OCI-LY1 (cell line): ENCODE measurements at regions not wholly inside any gene's neighbourhood (a gene's known extent, or its start where the extent isn't known, plus 50 kb on each side); places are given as distances from the start of the nearest gene placed in this dataset.

Source experiments
- H2AFZ ChIP-seq: fragments of 200-600 bp; sonication (generic), shearing (Covaris generic); 2 replicates; pipeline ENCODE4 v1.6.0; 2014; ENCODE audit warnings: antibody characterized with exemption, mild to moderate bottlenecking, low read length
- H3F3A ChIP-seq: fragments of 200-600 bp; sonication (generic), shearing (Covaris generic); 2 replicates; pipeline ENCODE4 v1.6.0; 2014; ENCODE audit warnings: mild to moderate bottlenecking, antibody characterized with exemption, low read length, moderate library complexity; ENCODE audit not compliant: insufficient read depth
- H3K27ac ChIP-seq: fragments of 200-600 bp; sonication (generic); 2 replicates; pipeline ENCODE4 v1.5.1; 2014; ENCODE audit warnings: low read length, mixed run types, mild to moderate bottlenecking, low read depth; ENCODE audit not compliant: poor library complexity, severe bottlenecking
- H3K27me3 ChIP-seq: fragments of 200-600 bp; sonication (generic); 2 replicates; pipeline ENCODE4 v1.6.0; 2014; ENCODE audit warnings: antibody characterized with exemption, mild to moderate bottlenecking, low read length, moderate library complexity; ENCODE audit not compliant: insufficient read depth
- H3K36me3 ChIP-seq: fragments of 200-600 bp; sonication (generic); 2 replicates; pipeline ENCODE4 v1.6.1; 2014; ENCODE audit warnings: mild to moderate bottlenecking, antibody characterized with exemption, low read length, moderate library complexity, mixed read lengths; ENCODE audit not compliant: insufficient read depth
- H3K4me1 ChIP-seq: fragments of 200-600 bp; sonication (generic); 2 replicates; pipeline ENCODE4 v1.5.1; 2014; ENCODE audit warnings: mild to moderate bottlenecking, low read length, moderate library complexity; ENCODE audit not compliant: insufficient read depth, severe bottlenecking
- H3K4me2 ChIP-seq: fragments of 200-600 bp; sonication (generic), shearing (Covaris generic); 2 replicates; pipeline ENCODE4 v1.6.1; 2014; ENCODE audit warnings: low read length
- H3K4me3 ChIP-seq: fragments of 200-600 bp; sonication (generic); 2 replicates; pipeline ENCODE4 v1.5.1; 2014; ENCODE audit warnings: low read length, low read depth, mild to moderate bottlenecking, mixed read lengths; ENCODE audit not compliant: poor library complexity, severe bottlenecking
- H3K79me2 ChIP-seq: fragments of 200-600 bp; shearing (Covaris generic); 2 replicates; pipeline ENCODE4 v1.6.1; 2016; ENCODE audit warnings: mixed run types, low read length, mixed read lengths; ENCODE audit not compliant: insufficient read depth
- H3K9ac ChIP-seq: fragments of 200-600 bp; sonication (generic), shearing (Covaris generic); 2 replicates; pipeline ENCODE4 v1.6.1; 2014; ENCODE audit warnings: mild to moderate bottlenecking, low read length, mixed read lengths
- H3K9me2 ChIP-seq: fragments of 200-600 bp; sonication (generic), shearing (Covaris generic); 2 replicates; pipeline ENCODE4 v1.6.1; 2014; ENCODE audit warnings: low read depth, mild to moderate bottlenecking, low read length, mixed read lengths
- H3K9me3 ChIP-seq: fragments of 200-600 bp; shearing (Covaris generic); 2 replicates; pipeline ENCODE4 v1.6.1; 2014; ENCODE audit warnings: low read length, mixed read lengths
- H4K20me1 ChIP-seq: fragments of 200-600 bp; sonication (generic), shearing (Covaris generic); 2 replicates; pipeline ENCODE4 v1.6.0; 2016; ENCODE audit warnings: mild to moderate bottlenecking, low read length; ENCODE audit not compliant: insufficient read depth
- EZH2 ChIP-seq: fragments of 200-600 bp; sonication (generic), shearing (Covaris generic); IDR thresholded peaks from 2 replicates; pipeline ENCODE4 v1.8.0; 2017; ENCODE audit warnings: borderline replicate concordance, mixed run types, mild to moderate bottlenecking, antibody characterized with exemption, low read length, moderate library complexity, mixed read lengths
- TF ChIP-seq, protein P1 (sequence below): fragments of 200-600 bp; sonication (generic), shearing (Covaris generic); IDR thresholded peaks from 2 replicates; pipeline ENCODE4 v1.5.1; 2017; ENCODE audit warnings: mild to moderate bottlenecking, antibody characterized with exemption, low read length, moderate library complexity, mixed read lengths

DNA sequence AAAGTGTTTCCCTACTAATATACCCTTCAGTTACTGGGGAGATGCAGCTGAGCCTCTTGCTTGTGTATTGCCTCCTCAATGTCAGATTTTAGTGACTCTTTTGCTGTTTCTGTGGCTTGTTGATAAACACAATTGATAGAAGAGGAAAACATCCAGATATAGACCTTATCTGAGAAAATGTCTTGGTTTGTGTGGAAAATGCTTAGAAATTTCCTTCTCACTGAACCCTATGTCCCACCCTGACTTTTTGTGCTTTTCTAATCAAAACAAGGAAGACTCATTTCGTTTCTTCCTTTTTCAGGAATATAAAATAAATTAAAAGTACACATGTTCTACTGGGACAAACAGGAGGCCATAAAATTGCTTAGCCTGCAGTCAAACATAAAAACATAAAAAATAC lies 257.5 kb downstream of the PHF14 start:
- no peak overlapping the region for H3K9ac ChIP-seq
- H3K27ac ChIP-seq = no peak overlapping the region
- H3K4me1 ChIP-seq = no peaks in the 10 kb centered on the region
- no peaks in the 10 kb centered on the region for H3K9me2 ChIP-seq
- H3K79me2 ChIP-seq = no peaks in the 10 kb centered on the region
- H3K36me3 ChIP-seq = no peaks in the 10 kb centered on the region
- no peak for TF ChIP-seq EZH2
- TF ChIP-seq, protein P1, sequence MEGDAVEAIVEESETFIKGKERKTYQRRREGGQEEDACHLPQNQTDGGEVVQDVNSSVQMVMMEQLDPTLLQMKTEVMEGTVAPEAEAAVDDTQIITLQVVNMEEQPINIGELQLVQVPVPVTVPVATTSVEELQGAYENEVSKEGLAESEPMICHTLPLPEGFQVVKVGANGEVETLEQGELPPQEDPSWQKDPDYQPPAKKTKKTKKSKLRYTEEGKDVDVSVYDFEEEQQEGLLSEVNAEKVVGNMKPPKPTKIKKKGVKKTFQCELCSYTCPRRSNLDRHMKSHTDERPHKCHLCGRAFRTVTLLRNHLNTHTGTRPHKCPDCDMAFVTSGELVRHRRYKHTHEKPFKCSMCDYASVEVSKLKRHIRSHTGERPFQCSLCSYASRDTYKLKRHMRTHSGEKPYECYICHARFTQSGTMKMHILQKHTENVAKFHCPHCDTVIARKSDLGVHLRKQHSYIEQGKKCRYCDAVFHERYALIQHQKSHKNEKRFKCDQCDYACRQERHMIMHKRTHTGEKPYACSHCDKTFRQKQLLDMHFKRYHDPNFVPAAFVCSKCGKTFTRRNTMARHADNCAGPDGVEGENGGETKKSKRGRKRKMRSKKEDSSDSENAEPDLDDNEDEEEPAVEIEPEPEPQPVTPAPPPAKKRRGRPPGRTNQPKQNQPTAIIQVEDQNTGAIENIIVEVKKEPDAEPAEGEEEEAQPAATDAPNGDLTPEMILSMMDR = no peak
- no peaks in the 10 kb centered on the region for H3F3A ChIP-seq
- no peak overlapping the region for H2AFZ ChIP-seq
- H3K4me3 ChIP-seq = no peak overlapping the region
- H3K27me3 ChIP-seq = no peaks in the 10 kb centered on the region
- H4K20me1 ChIP-seq = no peaks in the 10 kb centered on the region
- H3K9me3 ChIP-seq = no peaks in the 10 kb centered on the region
- H3K4me2 ChIP-seq = no peak overlapping the region

DNA sequence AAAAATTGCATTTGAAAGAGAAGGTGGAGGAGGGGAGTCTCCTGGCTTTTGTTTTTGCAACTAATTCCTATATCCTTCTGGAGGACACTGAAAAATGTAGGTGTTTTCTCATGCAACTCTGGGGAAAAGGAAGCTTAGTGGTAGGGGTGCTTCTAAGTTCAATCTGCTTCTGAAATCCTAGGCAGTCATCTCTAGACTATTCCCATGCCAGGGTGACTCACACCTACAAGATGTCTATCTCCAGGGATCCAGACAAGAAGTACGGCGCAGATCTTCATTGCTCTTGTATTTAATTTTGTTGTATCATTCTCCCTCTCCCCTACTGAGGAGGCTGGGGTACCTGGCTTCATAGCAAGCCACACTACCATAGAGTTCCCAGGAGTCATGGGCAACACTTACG lies 258.8 kb downstream of the PHF14 start:
- no peaks in the 10 kb centered on the region for H3K4me1 ChIP-seq
- no peak overlapping the region for H3K4me3 ChIP-seq
- H3F3A ChIP-seq = no peaks in the 10 kb centered on the region
- no peak for TF ChIP-seq EZH2
- TF ChIP-seq, protein P1 = no peak
- no peaks in the 10 kb centered on the region for H3K36me3 ChIP-seq
- no peaks in the 10 kb centered on the region for H4K20me1 ChIP-seq
- no peaks in the 10 kb centered on the region for H3K9me3 ChIP-seq
- no peak overlapping the region for H3K27ac ChIP-seq
- H2AFZ ChIP-seq = no peak overlapping the region
- H3K27me3 ChIP-seq = no peaks in the 10 kb centered on the region
- H3K9me2 ChIP-seq = no peaks in the 10 kb centered on the region
- no peaks in the 10 kb centered on the region for H3K79me2 ChIP-seq
- no peak overlapping the region for H3K9ac ChIP-seq
- no peak overlapping the region for H3K4me2 ChIP-seq

DNA sequence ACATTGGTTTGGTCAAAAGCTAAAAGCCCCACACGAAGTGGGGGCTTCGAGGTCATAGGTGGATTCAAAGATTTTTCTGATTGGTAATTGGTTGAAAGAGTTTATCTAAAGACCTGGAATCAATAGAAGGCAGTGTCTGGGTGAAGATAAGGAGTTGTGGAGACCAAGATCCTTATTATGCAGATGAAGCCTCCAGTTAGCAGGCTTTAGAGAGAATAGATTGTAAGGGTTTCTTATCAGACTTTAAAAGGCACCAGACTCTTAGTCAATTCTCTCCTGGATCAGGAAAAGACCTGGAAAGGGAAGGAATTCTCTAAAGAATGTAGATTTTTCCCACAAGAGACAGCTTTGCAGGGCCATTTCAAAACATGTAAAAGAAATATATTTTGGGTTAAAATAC lies 260.2 kb downstream of the PHF14 start:
- Histone ChIP-seq H2AFZ (no peak overlapping the region), H3K36me3 (no peaks in the 10 kb centered on the region), H3K9me2 (no peaks in the 10 kb centered on the region), H3K79me2 (no peaks in the 10 kb centered on the region), H4K20me1 (no peaks in the 10 kb centered on the region), H3K9me3 (no peaks in the 10 kb centered on the region), H3K4me1 (no peaks in the 10 kb centered on the region), H3K27ac (no peak overlapping the region), H3K4me3 (no peak overlapping the region), H3K4me2 (no peak overlapping the region), H3K27me3 (no peaks in the 10 kb centered on the region), H3K9ac (no peak overlapping the region), H3F3A (no peaks in the 10 kb centered on the region)
- no peak for TF ChIP-seq EZH2
- TF ChIP-seq, protein P1 = no peak
